Stimulated activated CD8-positive, alpha-beta memory T cell treated with anti-CD3 and anti-CD28 coated beads, Interleukin-12 subunit alpha, Interleukin-12 subunit beta, amount 100 ng/mL, for 24 hours (primary cell): ENCODE measurements at regions not wholly inside any gene's neighbourhood (a gene's known extent, or its start where the extent isn't known, plus 50 kb on each side); places are given as distances from the start of the nearest gene placed in this dataset.
"Not testable (repeated sequence)": the region's sequence is repeated elsewhere in the genome, so short reads cannot be mapped to it uniquely, and the experiment has no call there.

ENCODE experiments used
- DNase-seq: peaks from one replicate; pipeline ENCODE4 v3.0.0-alpha.2; 2020; ENCODE audit errors: extremely low read depth

GRCh38 chr21:16218682-16219343 lies 489.0 kb downstream of the USP25 start:
- no peak for DNase-seq

DNA sequence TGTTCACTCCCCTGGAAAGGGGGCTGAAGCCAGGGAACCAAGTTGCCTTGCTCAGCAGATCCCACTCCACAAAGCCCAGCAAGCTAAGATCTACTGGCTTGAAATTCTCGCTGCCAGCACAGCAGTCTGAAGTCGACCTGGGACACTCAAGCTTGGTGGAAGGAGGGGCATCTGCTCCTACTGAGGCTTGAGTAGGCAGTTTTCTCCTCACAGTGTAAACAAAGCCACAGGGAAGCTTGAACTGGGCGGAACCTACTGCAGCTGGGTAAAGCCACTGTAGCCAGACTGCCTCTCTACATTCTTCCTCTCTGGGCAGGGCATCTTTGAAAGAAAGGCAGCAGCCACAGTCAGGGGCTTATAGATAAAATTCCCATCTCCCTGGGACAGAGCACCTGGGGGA lies 495.0 kb downstream of the USP25 start:
- not testable (repeated sequence) for DNase-seq

- DNase-seq = no peak
Measured at GRCh38 chr21:16239659-16240265, 510.0 kb downstream of the USP25 start.

GRCh38 chr21:16241016-16241415 lies 511.2 kb downstream of the USP25 start:
- DNase-seq = no peak

DNA sequence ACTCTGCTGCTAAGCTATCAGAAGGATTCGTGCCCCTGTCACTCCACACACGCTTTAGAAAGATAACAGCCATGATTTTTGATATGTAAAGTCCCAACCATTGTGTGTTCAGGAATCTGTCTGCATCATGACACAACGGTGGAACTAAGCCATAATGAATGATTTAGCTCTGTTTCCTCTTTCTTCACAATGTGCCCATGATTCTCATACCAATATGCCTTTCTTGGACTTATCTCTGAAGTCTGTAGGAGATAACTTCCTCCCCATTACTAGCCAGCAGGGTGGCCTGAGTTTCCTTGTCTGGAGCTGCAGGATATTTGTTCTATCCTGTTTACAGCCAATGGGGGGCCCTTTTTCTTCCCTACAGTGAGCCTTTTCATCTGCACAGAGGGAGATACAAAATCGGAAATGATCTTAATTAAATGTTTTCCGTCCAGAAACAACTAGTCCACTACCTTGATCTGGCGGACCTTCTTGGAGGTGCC lies 511.7 kb downstream of the USP25 start:
- DNase-seq = no peak

- DNase-seq = no peak
Measured at GRCh38 chr21:16243396-16243795, 513.6 kb downstream of the USP25 start.

- DNase-seq = no peak
Measured at GRCh38 chr21:16248705-16249104, 518.9 kb downstream of the USP25 start.

GRCh38 chr21:16250273-16250672 lies 520.5 kb downstream of the USP25 start:
- no peak for DNase-seq

- no peak for DNase-seq
Measured at GRCh38 chr21:16258844-16259611, 529.2 kb downstream of the USP25 start.

- DNase-seq = no peak
Measured at GRCh38 chr21:16262091-16262490, 532.3 kb downstream of the USP25 start.

DNA sequence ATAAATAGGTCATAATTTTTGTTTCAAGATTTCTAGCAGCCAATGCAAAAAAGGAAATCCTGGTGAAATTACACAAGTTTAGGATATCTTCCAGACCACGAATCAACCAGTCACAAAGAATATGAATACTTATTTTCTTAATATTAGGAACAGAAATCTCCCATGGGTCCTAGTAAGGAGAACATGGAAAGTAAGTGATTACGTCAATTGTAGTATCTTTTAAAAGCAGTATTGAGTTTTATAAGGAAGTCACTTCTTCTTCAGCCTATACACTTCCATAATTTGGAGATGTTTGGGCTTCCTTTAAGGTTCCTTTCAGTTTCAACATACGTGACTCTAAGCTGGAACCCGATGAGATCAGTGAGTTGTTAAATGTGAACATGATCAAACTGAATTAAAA lies 534.5 kb downstream of the USP25 start:
- no peak for DNase-seq

DNA sequence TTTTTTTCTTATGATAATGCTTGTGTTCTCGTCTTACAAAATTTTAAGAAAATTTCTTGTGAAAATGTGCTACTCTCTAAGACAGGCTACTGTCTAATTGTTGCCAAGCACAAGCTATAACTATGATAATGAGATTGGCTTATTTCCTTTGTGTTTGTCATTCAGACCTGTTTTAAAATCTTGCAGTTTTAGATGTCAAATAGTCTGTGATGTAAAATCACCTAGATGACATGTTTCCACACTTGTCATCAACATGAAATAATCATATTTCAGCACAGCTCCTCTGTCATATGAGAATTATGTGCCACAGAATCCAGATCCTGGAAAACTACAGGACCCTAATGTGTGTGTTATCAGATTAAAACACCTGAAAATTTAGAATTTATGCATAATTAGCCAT lies 539.7 kb downstream of the USP25 start:
- no peak for DNase-seq

DNA sequence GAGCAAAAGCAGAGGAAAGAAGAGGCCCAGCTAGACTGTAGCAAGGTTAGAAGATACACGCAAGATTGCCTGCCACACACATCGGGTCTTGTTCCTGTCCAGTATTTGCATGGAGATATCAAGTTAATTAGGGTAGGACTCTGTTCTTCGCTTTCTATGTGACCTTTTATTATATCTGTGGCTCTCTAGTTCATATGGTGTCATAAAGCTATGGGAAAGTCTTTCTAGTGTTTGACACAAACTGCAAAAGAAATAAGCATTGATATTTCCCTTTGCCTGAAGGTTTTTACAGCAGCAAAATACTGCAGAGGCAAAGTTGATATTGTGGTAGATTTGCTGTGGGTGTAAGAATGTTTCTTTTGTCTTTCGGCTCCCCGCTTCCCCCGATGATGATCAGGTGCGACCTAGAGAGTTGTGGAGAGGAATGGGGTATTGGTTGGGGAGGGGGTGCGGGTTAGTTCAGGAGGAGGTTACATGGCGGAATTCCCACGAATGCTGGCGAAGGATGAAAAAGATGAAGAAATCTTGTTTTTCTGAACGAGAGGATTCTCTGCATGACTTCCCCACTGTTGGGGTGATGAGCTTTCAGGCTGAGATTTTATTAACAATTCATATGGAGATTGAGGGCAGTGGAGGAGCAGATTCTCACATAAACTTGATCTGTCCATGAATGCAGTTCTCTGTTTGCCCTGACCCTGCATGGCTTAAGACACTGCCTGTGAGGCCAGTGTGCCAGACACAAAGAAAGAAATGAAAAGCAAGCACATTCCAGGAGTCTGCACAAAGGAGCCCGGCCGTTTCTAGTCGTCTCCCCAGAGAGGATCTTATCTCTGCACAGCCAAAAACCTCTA lies 550.2 kb downstream of the USP25 start:
- DNase-seq = no peak

DNA sequence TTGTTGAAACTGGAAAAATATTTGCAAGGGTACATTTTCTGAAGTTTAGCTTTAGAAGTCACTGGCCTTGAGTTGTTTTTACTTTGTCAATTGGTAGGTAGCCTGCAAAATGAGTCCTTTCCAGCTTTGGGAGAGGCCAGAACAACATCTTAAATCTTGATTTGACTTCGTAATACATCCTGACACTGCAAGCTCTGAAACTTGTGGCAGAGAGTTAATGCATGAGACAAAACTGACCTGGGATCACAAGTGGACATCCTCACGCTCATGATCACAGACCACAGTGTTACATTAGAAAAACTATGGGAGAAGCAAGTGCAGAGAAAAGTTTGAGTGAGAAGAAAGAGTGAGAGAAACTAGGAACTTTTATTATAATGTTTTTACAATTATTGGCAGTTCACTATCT lies 550.9 kb downstream of the USP25 start:
- no peak for DNase-seq

DNA sequence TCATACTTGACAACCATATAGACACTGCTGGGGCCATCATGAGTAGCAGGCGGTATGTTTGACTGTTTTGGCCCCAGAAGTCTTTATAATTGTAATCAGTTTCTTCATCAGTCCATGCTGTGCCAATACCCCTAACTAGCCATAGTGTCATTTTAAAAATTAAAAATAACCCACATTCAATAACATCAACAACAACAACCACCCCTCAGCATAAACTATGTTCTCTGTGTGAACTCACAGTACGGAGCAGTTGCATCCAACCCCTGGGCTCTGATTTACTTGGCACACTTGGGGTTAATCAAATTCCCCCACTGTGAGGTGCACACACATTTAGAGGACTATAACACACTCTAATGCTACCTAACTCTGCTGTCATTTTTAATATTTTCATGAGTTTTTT lies 553.7 kb downstream of the USP25 start:
- no peak for DNase-seq

GRCh38 chr21:16285605-16286126 lies 555.9 kb downstream of the USP25 start:
- no peak for DNase-seq

DNA sequence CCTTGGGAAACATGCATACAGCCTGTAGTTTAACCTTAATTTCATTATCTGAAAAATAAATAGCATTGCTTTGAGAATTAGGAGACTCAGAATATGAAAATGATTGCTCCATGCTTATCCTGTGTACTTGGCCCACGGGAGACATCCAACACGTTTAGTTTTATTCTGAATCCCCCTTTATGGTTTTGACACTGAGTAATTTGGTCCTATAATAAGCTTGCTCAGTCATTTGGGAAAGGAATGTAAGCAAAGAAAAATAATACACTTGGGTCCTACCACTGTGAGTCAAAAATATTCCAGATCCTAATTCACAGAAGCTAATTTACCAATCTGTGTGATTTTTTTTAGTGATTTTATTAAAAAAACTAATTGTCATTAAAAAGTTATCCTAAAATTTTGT lies 557.3 kb downstream of the USP25 start:
- DNase-seq = no peak

DNA sequence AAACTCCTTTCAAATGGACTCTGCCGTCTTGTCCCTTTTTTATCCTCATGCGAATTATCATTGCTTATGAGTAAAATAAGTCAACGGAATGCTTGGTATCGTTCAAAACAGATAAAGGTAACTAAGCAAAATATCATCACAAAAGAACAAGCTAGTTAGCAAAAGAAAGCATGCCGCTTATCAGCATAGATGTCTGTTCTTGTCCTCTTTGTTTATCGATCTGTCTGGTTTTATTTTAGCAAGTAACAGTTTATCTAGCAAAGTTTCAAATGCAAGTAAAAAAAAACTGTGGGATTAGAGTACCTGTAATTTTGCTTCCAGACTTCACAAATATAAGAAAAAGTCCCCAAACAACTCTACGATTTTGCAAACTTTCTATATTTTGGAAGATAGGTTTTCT lies 561.5 kb downstream of the USP25 start:
- DNase-seq = no peak

- no peak for DNase-seq
Measured at GRCh38 chr21:16294128-16294527, 564.3 kb downstream of the USP25 start.

GRCh38 chr21:16302851-16303282 lies 573.1 kb downstream of the USP25 start:
- DNase-seq = no peak

DNA sequence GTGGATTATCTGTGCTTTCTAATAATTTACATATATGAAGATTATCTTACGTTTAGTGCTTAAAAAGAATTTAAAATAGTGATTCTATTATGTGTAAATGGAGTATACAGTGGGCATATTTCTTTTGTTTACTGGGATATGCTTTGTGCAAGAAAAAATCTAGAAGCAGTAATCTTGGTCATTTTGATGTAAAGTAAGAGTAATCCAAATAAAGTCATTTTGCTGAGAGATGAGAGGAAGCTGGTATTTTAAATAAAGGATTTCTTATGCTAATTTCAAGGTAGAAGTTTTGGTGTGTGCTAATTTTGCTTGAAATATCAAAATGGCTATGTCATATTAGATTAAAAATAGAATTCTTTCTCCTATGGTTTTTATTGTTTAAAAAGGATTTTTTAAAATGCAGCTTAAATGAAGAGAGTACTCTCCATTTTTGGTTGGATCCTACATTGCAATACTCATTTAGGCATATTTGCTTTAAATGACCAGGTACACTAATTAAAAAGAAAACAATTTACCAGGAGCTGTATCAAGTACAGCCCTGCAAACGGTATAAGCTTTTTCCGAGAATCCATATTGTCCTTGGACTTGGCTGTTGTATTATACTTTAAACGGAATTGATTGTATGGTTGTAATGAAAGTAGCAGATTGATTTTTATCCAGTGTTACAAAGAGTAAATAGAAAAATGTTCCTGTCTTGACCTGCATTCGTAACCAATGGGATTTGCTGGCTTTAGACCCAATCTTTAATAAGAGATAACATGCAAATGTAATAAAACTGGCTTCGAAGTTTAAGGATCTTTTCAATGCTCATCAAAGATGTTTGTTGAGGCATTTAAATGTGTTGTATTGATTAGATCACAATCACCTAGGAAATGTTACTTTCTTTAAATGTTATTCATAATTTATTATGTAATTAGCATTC lies 574.7 kb downstream of the USP25 start:
- DNase-seq = no peak
